Dermis blood vessel endothelial cell (primary cell): ENCODE measurements at regions not wholly inside any gene's neighbourhood (a gene's known extent, or its start where the extent isn't known, plus 50 kb on each side); places are given as distances from the start of the nearest gene placed in this dataset.

Experiments
- DNase-seq: peaks from one replicate; pipeline ENCODE4 v3.0.0; 2010

DNA sequence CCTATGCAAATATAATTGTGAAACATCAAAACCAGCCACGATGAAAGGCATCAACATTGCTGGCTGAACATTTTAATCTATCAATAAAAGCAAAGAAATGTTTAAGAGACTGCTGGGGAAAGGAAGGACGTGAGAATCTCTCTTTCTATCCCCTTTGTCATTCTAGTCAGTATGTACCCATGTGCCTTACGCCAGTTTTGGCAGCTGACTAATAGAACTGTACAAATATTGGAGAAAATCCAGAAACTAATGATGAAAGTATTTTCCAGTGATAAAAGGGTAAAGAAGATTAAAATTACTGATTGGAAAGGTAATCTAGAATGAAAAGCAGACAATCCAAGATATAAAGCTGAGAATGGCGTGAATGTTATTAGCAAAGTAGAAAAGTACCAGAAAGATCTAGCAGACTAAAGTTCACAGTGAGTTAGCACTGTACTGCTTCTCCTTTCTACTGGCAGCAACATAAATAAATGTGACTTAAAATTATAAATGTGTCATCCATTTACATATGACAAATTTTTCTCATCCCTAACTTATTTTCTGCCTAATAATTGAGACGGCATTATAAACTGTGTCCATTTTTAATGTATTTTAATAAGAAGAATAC lies 401.9 kb upstream of the CNTN4 start:
- no peak for DNase-seq

GRCh38 chr3:1699361-1699920 lies 399.2 kb upstream of the CNTN4 start:
- DNase-seq: no peak

- DNase-seq: no peak
Measured at GRCh38 chr3:1700650-1701049, 398.0 kb upstream of the CNTN4 start.

DNA sequence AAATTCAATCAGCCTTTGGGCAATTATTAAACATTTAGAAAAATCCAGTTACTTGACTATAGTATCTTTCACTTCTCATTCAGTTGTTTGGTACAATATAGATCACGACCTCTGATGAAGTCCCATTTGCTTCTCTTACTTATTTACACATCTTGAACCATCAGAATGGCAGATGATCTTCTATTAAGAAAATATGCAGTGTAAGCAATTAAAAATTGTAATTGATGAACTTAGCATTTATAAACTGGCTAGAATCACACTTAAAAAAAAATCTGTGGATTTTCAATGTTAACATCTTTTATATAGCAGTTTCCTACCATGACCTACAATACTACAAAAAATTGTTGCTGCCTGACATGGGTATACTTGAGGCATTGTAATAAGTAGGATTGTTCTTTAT lies 395.5 kb upstream of the CNTN4 start:
- no peak for DNase-seq

- DNase-seq: no peak
Measured at GRCh38 chr3:1710663-1711062, 388.0 kb upstream of the CNTN4 start.

DNA sequence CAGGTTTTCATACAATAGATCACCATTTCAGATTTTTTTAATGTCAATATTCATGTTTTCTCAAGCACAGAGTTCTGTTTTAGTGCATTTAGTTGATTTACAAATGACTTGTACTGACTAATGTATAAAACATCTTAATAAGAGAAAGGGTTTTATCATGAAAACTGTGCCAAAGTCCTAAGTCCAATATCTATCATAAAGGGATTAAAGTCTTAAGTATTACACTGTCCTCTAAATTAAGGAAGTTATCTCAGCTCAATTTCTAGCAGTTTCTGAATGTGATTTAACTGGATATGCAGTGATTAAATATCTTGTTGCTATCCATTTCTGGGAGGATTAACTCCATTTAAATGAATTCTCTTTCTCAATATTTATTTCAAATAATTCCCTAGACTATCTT lies 381.1 kb upstream of the CNTN4 start:
- no peak for DNase-seq

- no peak for DNase-seq
Measured at GRCh38 chr3:1723726-1724125, 374.9 kb upstream of the CNTN4 start.

- no peak for DNase-seq
Measured at GRCh38 chr3:1726741-1727140, 371.9 kb upstream of the CNTN4 start.

DNA sequence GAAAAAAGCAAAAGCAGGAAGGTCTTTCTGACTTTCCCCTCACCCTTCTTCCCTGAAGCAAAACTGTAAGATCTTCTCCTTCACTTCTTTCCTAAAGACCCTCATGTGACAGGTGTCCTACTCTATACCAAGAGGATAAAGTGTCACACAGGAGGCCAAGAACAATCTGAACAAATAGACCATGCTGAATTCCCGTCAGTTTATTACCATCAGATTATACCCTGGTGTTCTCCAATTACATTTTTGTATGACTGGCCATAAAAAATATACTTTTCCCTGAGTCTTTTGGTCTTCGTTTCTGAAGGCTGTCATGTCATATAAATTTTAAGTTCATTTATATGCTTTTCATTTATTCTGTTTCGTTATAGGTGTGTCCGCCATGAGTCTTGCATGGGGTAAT lies 371.4 kb upstream of the CNTN4 start:
- DNase-seq: no peak

- DNase-seq: no peak
Measured at GRCh38 chr3:1728510-1728909, 370.2 kb upstream of the CNTN4 start.

- DNase-seq: no peak
Measured at GRCh38 chr3:1734494-1735122, 364.1 kb upstream of the CNTN4 start.

DNA sequence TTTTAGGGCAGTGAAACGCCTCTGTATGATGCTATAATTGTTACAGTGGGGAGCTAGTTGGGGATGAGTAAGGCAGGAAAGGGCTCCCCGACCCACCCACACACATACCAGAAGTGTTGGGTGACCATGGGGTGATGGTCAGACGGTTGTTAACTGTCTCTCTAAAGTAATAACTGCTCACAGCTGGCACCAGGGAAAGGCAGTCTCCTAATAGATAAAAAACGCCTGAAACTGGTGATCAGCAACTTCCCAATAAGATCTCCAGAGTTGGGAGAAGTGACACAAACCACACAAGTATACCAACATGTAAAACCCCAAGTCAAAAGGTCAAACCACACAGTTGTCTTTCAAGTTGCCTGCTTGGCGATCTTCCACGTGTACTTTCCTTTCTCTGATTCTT lies 346.5 kb upstream of the CNTN4 start:
- DNase-seq: no peak

GRCh38 chr3:1766384-1766783 lies 332.3 kb upstream of the CNTN4 start:
- no peak for DNase-seq

GRCh38 chr3:1773679-1774078 lies 325.0 kb upstream of the CNTN4 start:
- DNase-seq: no peak

- DNase-seq: no peak
Measured at GRCh38 chr3:1774597-1774996, 324.1 kb upstream of the CNTN4 start.

GRCh38 chr3:1775321-1775720 lies 323.3 kb upstream of the CNTN4 start:
- DNase-seq: no peak

GRCh38 chr3:1783995-1784394 lies 314.7 kb upstream of the CNTN4 start:
- no peak for DNase-seq

- no peak for DNase-seq
Measured at GRCh38 chr3:1787094-1787493, 311.6 kb upstream of the CNTN4 start.

DNA sequence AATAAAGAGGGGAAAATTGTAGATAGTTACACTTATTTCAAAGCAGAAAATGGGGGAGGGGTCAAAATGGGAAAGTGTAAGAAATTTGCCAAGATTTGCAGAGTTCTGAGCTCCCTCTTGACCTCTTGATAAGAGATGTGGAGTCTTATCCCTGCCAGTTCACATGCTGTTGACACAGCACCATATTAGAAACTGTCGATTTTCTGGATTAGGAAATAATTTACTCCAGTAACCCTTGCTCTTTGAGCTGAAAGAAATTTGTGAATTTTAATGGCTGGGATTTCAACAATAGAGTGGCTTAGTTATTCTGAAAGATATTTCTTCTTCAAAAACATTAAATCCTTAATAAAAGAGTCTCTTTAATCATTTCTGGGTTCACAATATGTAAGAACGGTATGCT lies 306.2 kb upstream of the CNTN4 start:
- DNase-seq: no peak

DNA sequence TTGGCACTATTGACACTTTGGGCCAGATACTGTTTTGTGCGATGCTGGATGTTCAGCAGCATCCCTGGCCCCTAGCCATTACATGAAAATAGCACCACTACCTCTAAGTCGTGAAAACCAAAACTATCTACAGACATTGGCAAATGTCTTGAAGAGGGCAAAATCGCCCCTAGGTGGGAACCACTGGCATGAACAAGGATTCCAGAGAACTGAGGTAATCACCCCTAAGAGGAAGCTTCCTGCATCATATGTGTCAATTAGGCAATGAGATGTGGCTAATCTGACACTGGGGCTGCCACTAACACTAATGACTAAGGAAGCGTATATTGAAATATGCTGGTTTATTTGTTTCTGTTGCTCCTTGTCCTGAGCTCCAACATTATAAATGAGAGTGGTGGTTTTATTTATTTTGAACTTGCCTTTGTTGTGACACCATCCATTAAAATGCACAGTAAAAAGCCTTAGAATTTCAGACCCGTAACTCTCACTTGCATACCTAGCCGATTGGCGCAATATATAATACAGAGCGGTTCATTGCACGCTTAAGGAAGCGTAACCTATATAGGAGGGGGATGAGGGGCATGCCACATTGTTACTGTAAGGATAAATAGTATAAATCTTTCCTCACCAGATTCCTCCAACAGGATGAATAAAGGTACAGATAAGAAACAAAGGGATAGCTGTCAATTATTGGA lies 299.8 kb upstream of the CNTN4 start:
- DNase-seq: no peak

DNA sequence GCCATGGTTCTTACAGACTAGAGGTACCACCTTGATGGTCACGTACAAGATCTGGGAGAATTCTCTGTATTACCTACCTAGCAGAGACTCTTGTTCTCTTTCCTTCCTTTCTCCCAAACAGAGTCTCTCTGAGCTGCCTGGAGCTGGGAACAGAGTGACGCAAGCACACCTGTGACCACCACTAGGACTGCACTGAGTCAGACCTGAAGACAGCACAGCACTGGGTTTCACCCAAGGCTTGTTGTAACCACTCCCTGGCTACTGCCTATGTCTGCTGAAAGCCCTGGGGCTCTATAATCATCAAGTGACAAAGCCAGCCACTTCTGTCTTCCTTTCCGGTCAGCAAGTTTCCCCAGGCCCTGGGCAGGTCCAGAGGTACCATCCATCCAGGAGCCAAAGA lies 293.3 kb upstream of the CNTN4 start:
- DNase-seq: no peak

- no peak for DNase-seq
Measured at GRCh38 chr3:1808590-1808989, 290.1 kb upstream of the CNTN4 start.

- no peak for DNase-seq
Measured at GRCh38 chr3:1823867-1824266, 274.8 kb upstream of the CNTN4 start.

- DNase-seq: no peak
Measured at GRCh38 chr3:1824359-1824758, 274.3 kb upstream of the CNTN4 start.
